Endodermal cell (in vitro differentiated cells): ENCODE measurements at regions not wholly inside any gene's neighbourhood (a gene's known extent, or its start where the extent isn't known, plus 50 kb on each side); places are given as distances from the start of the nearest gene placed in this dataset.

ENCODE experiments used
- DNase-seq: peaks from one replicate; pipeline ENCODE4 v3.0.0-alpha.2; 2017
- H3K27ac ChIP-seq: 2 replicates; pipeline ENCODE4 v1.5.1; 2013; ENCODE audit warnings: mild to moderate bottlenecking, low read depth, low read length, moderate library complexity
- H3K27me3 ChIP-seq: 2 replicates; pipeline ENCODE4 v1.6.1; 2013; ENCODE audit warnings: mild to moderate bottlenecking, low read length, moderate library complexity; ENCODE audit not compliant: insufficient read depth, control insufficient read depth, poor library complexity, severe bottlenecking
- H3K36me3 ChIP-seq: 2 replicates; pipeline ENCODE4 v1.7.0; 2013; ENCODE audit warnings: mild to moderate bottlenecking, low read length, moderate library complexity; ENCODE audit not compliant: control insufficient read depth, insufficient read depth
- H3K4me1 ChIP-seq: one replicate; pipeline ENCODE4 v1.7.0; 2013; ENCODE audit warnings: low read length; ENCODE audit not compliant: control insufficient read depth, insufficient read depth
- H3K4me3 ChIP-seq: 2 replicates; pipeline ENCODE4 v1.5.1; 2013; ENCODE audit warnings: mild to moderate bottlenecking, low read length, moderate library complexity
- H3K9ac ChIP-seq: 2 replicates; pipeline ENCODE4 v1.6.1; 2013; ENCODE audit warnings: mild to moderate bottlenecking, low read length, moderate library complexity; ENCODE audit not compliant: poor library complexity, severe bottlenecking; ENCODE audit errors: extremely low read depth
- H3K9me3 ChIP-seq: 2 replicates; pipeline ENCODE4 v1.6.1; 2013; ENCODE audit warnings: mild to moderate bottlenecking, low read length, moderate library complexity; ENCODE audit not compliant: control insufficient read depth
- H3K27ac Mint-ChIP-seq: 2 replicates; pipeline ENCODE4 v1.8.0; 2020; ENCODE audit warnings: mixed read lengths
- H3K27me3 Mint-ChIP-seq: 2 replicates; pipeline ENCODE4 v1.8.0; 2021; ENCODE audit warnings: mild to moderate bottlenecking, mixed read lengths; ENCODE audit not compliant: insufficient read depth
- H3K36me3 Mint-ChIP-seq: 2 replicates; pipeline ENCODE4 v1.8.0; 2020; ENCODE audit warnings: low read depth, mixed read lengths
- H3K4me1 Mint-ChIP-seq: 2 replicates; pipeline ENCODE4 v1.8.0; 2020; ENCODE audit warnings: mixed read lengths
- H3K4me3 Mint-ChIP-seq: 2 replicates; pipeline ENCODE4 v1.8.0; 2020; ENCODE audit warnings: mild to moderate bottlenecking, moderate library complexity, mixed read lengths
- H3K9me3 Mint-ChIP-seq: 2 replicates; pipeline ENCODE4 v1.8.0; 2020; ENCODE audit warnings: mild to moderate bottlenecking, mixed read lengths
- CTCF ChIP-seq: fragments of 200-600 bp; sonication (generic); conservative IDR thresholded peaks from 2 replicates; pipeline ENCODE4 v1.5.0; 2021; ENCODE audit warnings: antibody characterized with exemption, mild to moderate bottlenecking
- WGBS, 2 experiments: methylation state at CpG; one replicate each; pipeline versions ENCODE4 v1.1.5 to v1.1.7; 2013; ENCODE audit warnings: missing lambda C conversion rate in 2 of 2, mixed read lengths in 1 of 2; ENCODE audit not compliant: insufficient coverage in 1 of 2, insufficient read length in 1 of 2; 5-methylcytosine and 5-hydroxymethylcytosine counted together

GRCh38 chr4:55721651-55722050 lies 85.6 kb upstream of the NMU start:
- H3K27me3 ChIP-seq: no peaks in the 10 kb centered on the region
- H3K27ac ChIP-seq: no peak overlapping the region
- Mint-ChIP-seq H3K9me3 (no peaks in the 10 kb centered on the region), H3K4me1 (no peaks in the 10 kb centered on the region), H3K36me3 (no peaks in the 10 kb centered on the region), H3K27me3 (no peaks in the 10 kb centered on the region), H3K4me3 (no peak overlapping the region), H3K27ac (no peak overlapping the region)
- no peaks in the 10 kb centered on the region for H3K36me3 ChIP-seq
- H3K9me3 ChIP-seq: no peaks in the 10 kb centered on the region
- no peak overlapping the region for H3K4me3 ChIP-seq
- no peak for TF ChIP-seq CTCF
- H3K4me1 ChIP-seq: no peaks in the 10 kb centered on the region
- no peak overlapping the region for H3K9ac ChIP-seq
- DNase-seq: no peak

- 93 to 94% methylated on average over 6 of the region's 6 CpGs for WGBS, 2 experiments
- H3K4me1 ChIP-seq: no peaks in the 10 kb centered on the region
- H3K27me3 Mint-ChIP-seq: no peaks in the 10 kb centered on the region
- no peak overlapping the region for H3K27ac ChIP-seq
- no peaks in the 10 kb centered on the region for H3K9me3 ChIP-seq
- no peaks in the 10 kb centered on the region for H3K36me3 ChIP-seq
- no peak overlapping the region for H3K27ac Mint-ChIP-seq
- DNase-seq: no peak
- H3K27me3 ChIP-seq: no peaks in the 10 kb centered on the region
- no peak overlapping the region for H3K4me3 Mint-ChIP-seq
- H3K36me3 Mint-ChIP-seq: no peaks in the 10 kb centered on the region
- no peak for TF ChIP-seq CTCF
- no peak overlapping the region for H3K4me3 ChIP-seq
- H3K9me3 Mint-ChIP-seq: no peaks in the 10 kb centered on the region
- H3K4me1 Mint-ChIP-seq: no peaks in the 10 kb centered on the region
- H3K9ac ChIP-seq: no peak overlapping the region
Observed at GRCh38 chr4:55722132-55722531, 86.0 kb upstream of the NMU start.

GRCh38 chr4:55723403-55723802 lies 87.3 kb upstream of the NMU start:
- Mint-ChIP-seq H3K27ac (no peak overlapping the region), H3K4me1 (no peaks in the 10 kb centered on the region), H3K36me3 (no peaks in the 10 kb centered on the region), H3K27me3 (no peaks in the 10 kb centered on the region), H3K4me3 (no peak overlapping the region), H3K9me3 (no peaks in the 10 kb centered on the region)
- H3K4me1 ChIP-seq: no peaks in the 10 kb centered on the region
- no peak for TF ChIP-seq CTCF
- no peaks in the 10 kb centered on the region for H3K36me3 ChIP-seq
- 92 to 100% methylated on average over 1 to 2 of the region's 2 CpGs for WGBS, 2 experiments
- H3K9me3 ChIP-seq: no peaks in the 10 kb centered on the region
- H3K27ac ChIP-seq: no peak overlapping the region
- no peaks in the 10 kb centered on the region for H3K27me3 ChIP-seq
- H3K4me3 ChIP-seq: no peak overlapping the region
- DNase-seq: no peak
- no peak overlapping the region for H3K9ac ChIP-seq
